Esophagus squamous epithelium (tissue), 5 donors: ENCODE measurements at regions not wholly inside any gene's neighbourhood (a gene's known extent, or its start where the extent isn't known, plus 50 kb on each side); places are given as distances from the start of the nearest gene placed in this dataset.

Experiments
- DNase-seq: peaks from one replicate; lab custom pipeline; 2025; lab: John Stamatoyannopoulos, UW
- H3K27ac ChIP-seq, 4 donors: fragments of 200-600 bp; sonication (generic); one replicate each; pipeline ENCODE4 v1.5.1; 2016 to 2019; ENCODE audit warnings: mild to moderate bottlenecking in 1 of 4
- H3K27me3 ChIP-seq, 4 donors: fragments of 200-600 bp; sonication (generic); 1 replicate in 3 of 4; 2 replicates in 1 of 4; pipeline versions ENCODE4 v1.5.1 to v1.6.0; 2017 to 2021; ENCODE audit warnings: antibody characterized with exemption in 1 of 4
- H3K36me3 ChIP-seq, 3 donors: fragments of 200-600 bp; sonication (generic); one replicate each; pipeline ENCODE4 v1.5.1; 2016 to 2019
- H3K4me1 ChIP-seq, 3 donors: fragments of 200-600 bp; sonication (generic); one replicate each; pipeline ENCODE4 v1.5.1; 2017 to 2019
- H3K4me3 ChIP-seq, 4 donors: fragments of 200-600 bp; sonication (generic); 1 replicate in 3 of 4; 2 replicates in 1 of 4; pipeline ENCODE4 v1.5.1; 2016 to 2019; ENCODE audit warnings: mild to moderate bottlenecking in 2 of 4, moderate library complexity in 1 of 4
- H3K9me3 ChIP-seq, 3 donors: fragments of 200-600 bp; sonication (generic); one replicate each; pipeline ENCODE4 v1.5.1; 2016 to 2019
- CTCF ChIP-seq, 6 experiments: fragments of 450-650 bp in 4 of 6; fragments of 200-600 bp in 2 of 6; sonication (generic) in 2 of 6; IDR thresholded peaks; one replicate each; pipeline ENCODE4 v1.5.1; 2016 to 2019; ENCODE audit warnings: antibody characterized with exemption in 6 of 6, mild to moderate bottlenecking in 4 of 6, moderate library complexity in 4 of 6
- POLR2A ChIP-seq, 4 donors: fragments of 450-650 bp; IDR thresholded peaks; one replicate each; pipeline ENCODE4 v1.6.1; 2017; ENCODE audit warnings: antibody characterized with exemption in 4 of 4, mild to moderate bottlenecking in 4 of 4, moderate library complexity in 3 of 4
- WGBS, 2 donors: methylation state at CpG; one replicate each; pipeline ENCODE4 v1.1.5; 2018; 5-methylcytosine and 5-hydroxymethylcytosine counted together
- intact Hi-C: fragments of 100-400 bp; cut with DNase I; formaldehyde crosslinking; loops from one replicate; pipeline ENCODE4 v1.15.0; 2022
- donor health status: DM: yes; HTN: yes; CAD: no.

GRCh38 chr4:108359986-108360681, 191.4 kb upstream of the LEF1 start:
- no peak for DNase-seq
- H3K9me3 ChIP-seq = no peaks in the 10 kb centered on the region
- H3K4me3 ChIP-seq = no peak overlapping the region
- H3K27ac ChIP-seq = no peak overlapping the region
- no peaks in the 10 kb centered on the region for H3K27me3 ChIP-seq
- peaks cover 0 to 11% (median 0%) of the 10 kb centered on the region in 3 donors for H3K4me1 ChIP-seq
- TF ChIP-seq CTCF (IDR thresholded peaks at IDR 0.05) (no peak), POLR2A (IDR thresholded peaks at IDR 0.05) (no peak)
- intact Hi-C loops = no loop called here
- H3K36me3 ChIP-seq = no peaks in the 10 kb centered on the region
- WGBS, 2 donors = 64 to 67% methylated on average over 10 of the region's 10 CpGs

GRCh38 chr4:108359130-108359985, 190.6 kb upstream of the LEF1 start:
- H3K27me3 ChIP-seq = no peaks in the 10 kb centered on the region
- no peak for DNase-seq
- no peak overlapping the region for H3K27ac ChIP-seq
- no peak overlapping the region for H3K4me3 ChIP-seq
- H3K9me3 ChIP-seq = no peaks in the 10 kb centered on the region
- intact Hi-C loops = no loop called here
- H3K36me3 ChIP-seq = no peaks in the 10 kb centered on the region
- whole genome bisulfite sequencing, 2 donors = 74 to 93% methylated on average over 5 of the region's 5 CpGs
- H3K4me1 ChIP-seq = peaks cover 0 to 11% (median 0%) of the 10 kb centered on the region in 3 donors
- TF ChIP-seq POLR2A (IDR thresholded peaks at IDR 0.05) (no peak), CTCF (IDR thresholded peaks at IDR 0.05) (no peak)

- no peak for DNase-seq
- H3K9me3 ChIP-seq = no peaks in the 10 kb centered on the region
- intact Hi-C loops = no loop called here
- 53 to 63% methylated on average over 6 to 7 of the region's 7 CpGs for WGBS, 2 donors
- H3K27ac ChIP-seq = no peak overlapping the region
- no peaks in the 10 kb centered on the region for H3K27me3 ChIP-seq
- peaks cover 0 to 25% (median 0%) of the 10 kb centered on the region in 3 donors for H3K4me1 ChIP-seq
- H3K36me3 ChIP-seq = no peaks in the 10 kb centered on the region
- no peak overlapping the region for H3K4me3 ChIP-seq
- TF ChIP-seq CTCF (IDR thresholded peaks at IDR 0.05) (no peak), POLR2A (IDR thresholded peaks at IDR 0.05) (no peak)
These were observed 187.3 kb upstream of the LEF1 start for GRCh38 chr4:108355902-108356535.

- Histone ChIP-seq H3K4me3 (no peak overlapping the region), H3K4me1 (peaks cover 0 to 28% (median 0%) of the 10 kb centered on the region in 3 donors), H3K27ac (no peak overlapping the region), H3K9me3 (no peaks in the 10 kb centered on the region), H3K27me3 (no peaks in the 10 kb centered on the region), H3K36me3 (no peaks in the 10 kb centered on the region)
- WGBS, 2 donors = 42 to 49% methylated on average over 4 of the region's 4 CpGs
- intact Hi-C loops = no loop called here
- no peak for TF ChIP-seq CTCF (IDR thresholded peaks at IDR 0.05)
- no peak for TF ChIP-seq POLR2A (IDR thresholded peaks at IDR 0.05)
- DNase-seq = no peak
These were observed 186.6 kb upstream of the LEF1 start for GRCh38 chr4:108355186-108355901.
